DLD1 (cell line): ENCODE measurements at regions not wholly inside any gene's neighbourhood (a gene's known extent, or its start where the extent isn't known, plus 50 kb on each side); places are given as distances from the start of the nearest gene placed in this dataset.
"Not testable (repeated sequence)": the region's sequence is repeated elsewhere in the genome, so short reads cannot be mapped to it uniquely, and the experiment has no call there.

Experiments
- in situ Hi-C: cut with HindIII; loops from 2 replicates; pipeline ENCODE4 v1.10.0; 2017; ENCODE audit warnings: low sequenced_read_pairs

DNA sequence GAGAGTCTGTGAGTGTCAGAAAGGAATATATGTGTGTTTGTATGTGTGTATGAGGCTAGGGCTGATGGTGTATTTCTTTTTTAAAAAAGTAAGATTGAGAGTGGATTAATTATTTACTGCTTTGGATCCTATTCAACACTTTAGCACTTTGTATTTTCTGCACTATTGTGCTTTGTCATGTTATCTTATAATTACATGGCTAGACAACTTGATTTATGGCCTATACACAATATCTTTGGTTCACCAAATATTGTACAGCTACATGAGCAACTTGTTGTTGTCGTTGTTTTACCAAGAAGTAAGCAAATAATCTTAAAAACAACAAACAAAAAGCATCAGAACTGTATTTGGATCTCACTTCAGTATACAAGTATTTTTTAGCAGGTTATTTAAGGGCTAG, 84.6 kb upstream of the TBX18 start:
- in situ Hi-C loops: no loop called here

DNA sequence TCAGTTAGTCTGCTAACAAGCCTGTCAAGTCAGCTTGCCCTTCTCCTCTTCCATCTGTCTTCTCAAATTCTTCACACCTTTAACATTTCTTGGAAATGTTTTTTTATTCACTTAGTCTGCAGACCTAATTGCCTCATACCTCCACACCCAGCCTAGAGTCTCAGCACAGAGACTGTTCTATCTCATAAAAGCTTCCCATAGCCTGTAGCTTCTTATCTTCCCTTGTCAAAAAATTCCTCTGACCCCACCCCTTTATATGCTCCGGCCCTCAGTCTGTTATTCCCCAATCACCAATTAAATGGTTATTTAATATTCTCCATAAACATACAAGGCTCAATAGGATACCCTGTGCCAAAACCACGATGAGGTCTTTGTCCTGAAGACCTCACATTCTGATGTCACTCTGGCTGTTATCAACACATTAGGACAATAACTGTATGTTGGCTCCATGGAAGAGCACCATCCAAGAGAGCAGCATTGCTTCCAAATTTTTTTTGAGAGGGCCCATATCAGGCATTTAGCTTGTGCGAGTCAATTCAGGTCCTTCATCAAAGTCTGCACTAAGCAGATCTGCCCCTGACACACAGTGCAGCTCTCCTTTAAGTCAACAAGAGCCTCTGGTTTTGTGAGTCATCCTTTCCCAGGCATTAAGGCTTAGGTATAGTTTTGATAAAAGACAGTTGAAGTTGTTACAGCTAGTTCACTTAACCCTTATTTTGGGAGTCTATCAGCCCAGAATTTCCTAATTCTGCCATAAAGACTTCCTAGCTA, 83.2 kb upstream of the TBX18 start:
- in situ Hi-C loops: no loop called here

DNA sequence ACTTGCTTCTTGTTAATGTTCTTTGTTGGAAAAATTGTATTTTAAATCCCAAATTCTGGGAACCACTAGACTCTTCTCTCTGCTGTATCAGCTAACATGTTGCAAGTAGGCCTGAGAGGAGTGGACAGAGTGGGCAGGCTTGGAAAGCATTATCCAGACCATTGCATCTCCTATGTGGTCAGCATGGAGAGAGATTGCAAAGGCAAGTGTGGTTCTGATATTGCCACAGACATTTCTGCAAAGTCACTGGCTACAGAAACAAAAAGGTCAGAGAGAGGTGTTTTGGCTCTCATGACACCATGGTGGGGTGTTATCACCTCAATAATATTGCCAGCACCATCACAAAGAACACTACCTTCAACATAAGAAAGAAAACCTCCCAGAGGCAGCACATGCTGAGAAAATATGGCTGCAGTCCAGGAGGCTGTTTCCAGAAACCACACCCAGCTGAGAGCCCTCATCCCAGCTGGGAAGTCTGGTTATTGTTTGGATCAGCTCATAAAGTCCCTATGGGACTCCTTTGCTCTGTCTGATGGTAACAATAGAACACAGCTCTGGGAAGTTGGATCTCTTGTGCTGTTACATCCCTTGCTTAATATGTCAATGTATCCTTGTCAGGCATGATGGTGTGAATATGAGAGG, 78.2 kb upstream of the TBX18 start:
- in situ Hi-C loops: no loop called here

DNA sequence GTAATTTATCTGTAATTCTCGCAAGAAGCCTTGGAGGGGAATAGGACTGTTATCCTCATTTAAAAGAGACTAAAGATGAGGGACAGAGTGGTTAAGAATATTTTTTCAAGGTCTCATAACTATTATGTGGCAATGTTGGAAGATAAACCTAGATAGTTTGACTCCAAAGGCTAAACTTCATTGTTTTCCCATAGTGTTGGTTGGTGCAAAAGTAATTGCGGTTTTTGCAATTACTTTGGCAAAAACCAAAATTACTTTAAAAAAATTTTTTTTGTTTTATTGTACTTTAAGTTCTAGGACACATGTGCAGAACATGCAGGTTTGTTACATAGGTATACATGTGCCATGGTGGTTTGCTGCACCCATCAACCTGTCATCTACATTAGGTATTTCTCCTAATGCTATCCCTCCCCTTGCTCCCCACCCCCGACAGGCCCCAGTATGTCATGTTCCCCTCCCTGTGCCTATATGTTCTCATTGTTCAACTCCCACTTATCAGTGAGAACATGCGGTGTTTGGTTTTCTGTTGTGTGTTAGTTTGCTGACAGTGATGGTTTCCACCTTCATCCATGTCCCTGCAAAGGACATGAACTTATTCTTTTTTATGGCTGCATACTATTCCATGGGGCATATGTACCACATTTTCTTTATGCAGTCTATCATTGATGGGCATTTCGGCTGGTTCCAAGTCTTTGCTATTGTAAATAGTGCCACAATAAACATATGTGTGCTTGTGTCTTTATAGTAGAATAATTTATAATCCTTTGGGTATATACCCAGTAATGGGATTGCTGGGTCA, 72.9 kb upstream of the TBX18 start:
- in situ Hi-C loops: not testable (repeated sequence)

DNA sequence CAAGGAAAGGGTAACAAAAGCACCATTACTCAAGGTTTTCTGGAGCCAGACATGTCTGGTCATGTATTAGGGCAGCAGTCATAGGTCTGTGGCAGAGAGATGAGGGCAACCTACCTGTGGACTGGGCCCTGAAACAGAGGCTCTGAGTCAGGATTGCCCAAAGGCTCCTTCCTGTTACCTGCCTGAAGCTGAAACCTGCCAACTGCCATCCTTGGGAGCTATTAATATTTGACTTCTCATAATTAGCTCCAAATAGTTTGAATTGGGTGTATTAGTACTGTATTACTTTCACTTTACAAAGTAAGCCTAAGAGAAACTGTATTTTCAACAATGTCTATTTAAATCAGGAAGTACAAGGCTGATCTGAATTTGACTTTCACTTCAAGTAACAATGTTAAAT, 72.0 kb upstream of the TBX18 start:
- in situ Hi-C loops: no loop called here

DNA sequence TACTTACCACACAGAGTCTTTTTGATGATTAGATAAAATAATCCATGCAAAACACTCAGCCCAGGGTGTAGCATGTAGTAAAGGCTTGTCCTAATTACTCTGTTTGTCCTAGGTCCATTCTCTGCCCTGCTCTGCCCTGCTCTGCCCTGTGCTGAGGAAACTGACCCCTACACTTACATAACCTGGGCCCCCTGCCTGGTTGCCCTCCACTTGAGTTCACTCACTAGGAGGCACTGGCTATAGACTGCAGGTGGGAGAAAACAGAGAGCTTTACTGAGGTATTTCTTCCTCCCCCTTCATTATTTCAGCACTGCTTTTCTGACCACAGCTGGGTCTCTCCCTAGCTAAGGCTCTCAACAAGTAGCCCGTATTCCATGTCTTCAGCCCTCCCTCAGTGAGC, 70.9 kb upstream of the TBX18 start:
- in situ Hi-C loops: no loop called here

DNA sequence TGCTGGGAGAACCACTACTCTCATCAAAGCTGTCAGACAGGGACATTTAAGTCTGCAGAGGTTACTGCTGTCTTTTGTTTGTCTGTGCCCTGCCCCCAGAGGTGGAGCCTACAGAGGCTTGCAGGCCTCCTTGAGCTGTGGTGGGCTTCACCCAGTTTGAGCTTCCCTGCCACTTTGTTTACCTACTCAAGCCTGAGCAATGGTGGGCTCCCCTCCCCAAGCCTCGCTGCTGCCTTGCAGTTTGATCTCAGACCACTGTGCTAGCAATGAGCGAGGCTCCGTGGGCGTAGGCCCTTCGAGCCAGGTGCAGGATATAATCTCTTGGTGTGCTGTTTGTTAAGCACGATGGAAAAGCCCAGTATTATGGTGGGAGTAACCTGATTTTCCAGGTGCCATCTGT, 67.5 kb upstream of the TBX18 start:
- in situ Hi-C loops: not testable (repeated sequence)

DNA sequence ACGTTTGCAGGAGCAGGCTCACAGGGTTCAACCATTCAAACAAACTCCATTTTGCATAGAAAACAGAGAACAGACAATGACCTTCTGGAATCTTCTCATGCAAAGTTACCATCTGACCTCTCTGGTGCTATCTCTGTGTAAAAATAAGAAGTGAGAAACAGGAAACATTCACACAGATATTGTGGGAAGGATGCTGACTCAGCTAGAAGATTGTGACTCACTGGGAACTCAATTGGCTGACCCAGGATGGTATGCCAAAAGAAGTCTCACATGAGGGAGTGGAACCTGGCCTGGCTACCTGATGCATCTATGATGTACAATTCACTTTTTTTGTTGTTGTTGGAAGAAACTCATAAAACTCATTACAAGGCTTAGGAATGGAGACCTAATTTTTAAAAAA, 61.1 kb upstream of the TBX18 start:
- in situ Hi-C loops: no loop called here

DNA sequence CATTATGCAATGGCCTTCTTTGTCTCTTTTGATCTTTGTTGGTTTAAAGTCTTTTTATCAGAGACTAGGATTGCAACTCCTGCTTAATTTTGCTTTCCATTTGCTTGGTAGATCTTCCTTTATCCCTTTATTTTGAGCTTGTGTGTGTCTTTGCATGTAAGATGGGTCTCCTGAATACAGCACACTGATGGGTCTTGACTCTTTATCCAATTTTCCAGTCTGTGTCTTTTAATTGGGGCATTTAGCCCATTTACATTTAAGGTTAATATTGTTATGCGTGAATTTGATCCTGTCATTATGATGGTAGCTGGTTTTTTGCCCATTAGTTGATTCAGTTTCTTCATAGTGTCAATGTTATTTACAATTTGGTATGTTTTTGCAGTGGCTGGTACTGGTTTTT, 56.9 kb upstream of the TBX18 start:
- in situ Hi-C loops: not testable (repeated sequence)

DNA sequence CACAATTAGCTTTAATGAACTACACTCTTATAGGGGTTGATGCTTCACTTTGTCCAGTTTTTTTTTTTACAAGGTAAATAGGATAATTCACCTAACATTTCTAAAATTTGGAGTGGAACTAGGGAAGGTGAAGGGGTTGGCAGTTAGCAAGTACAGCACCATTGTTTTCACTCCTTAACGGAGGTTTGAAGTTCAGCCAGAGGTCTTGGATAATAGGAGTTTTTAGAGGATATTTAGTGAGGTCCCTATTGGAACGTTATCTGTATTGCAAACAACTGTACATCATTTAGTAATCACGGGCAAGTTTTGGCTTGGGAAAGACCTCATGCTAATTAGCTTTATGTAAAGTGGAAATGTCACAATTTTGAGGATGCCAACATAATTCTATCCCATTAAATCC, 52.3 kb upstream of the TBX18 start:
- in situ Hi-C loops: no loop called here

DNA sequence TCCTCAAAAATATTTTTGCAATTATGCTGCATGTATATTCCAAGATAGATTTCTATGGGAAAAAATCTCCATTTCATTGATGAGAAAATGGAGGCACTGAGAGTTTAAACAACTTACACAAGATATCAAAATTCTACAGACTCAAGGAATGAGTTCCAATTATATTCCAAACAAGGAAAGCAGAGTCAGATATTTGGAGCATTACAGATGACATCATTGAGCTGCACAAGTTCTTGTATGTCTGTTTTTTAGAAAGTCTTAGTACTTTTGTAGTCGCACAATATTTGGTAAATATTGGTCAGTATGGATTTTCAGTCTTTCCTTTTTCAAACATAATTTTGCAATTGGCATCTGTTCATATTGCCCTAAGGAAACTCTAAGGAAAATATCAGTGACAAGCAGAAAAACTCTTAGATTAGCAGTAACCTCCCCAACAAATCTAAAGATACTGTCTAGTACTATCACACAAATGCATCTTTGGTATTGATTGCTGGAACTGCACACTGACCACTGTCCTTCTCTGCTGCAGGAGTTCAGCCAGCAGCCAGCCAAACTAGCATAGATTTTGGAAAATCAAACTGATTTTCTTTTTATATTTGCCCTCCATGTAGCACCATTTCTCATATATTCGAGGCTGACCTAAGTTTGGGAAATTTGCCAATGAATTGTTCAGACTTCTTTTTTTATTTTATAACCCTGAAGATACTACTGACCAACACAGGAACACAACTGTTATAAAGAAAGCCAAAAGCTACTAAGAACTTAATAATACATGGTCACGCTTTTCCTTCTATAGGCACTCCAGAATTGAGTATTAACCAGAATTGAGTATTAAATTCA, 51.7 kb upstream of the TBX18 start:
- in situ Hi-C loops: no loop called here
